ENCODE measurements at regions not wholly inside any gene's neighbourhood (a gene's known extent, or its start where the extent isn't known, plus 50 kb on each side); places are given as distances from the start of the nearest gene placed in this dataset.

GRCh38 chr2:186170693-186171092 is 315.4 kb upstream of the ZC3H15 start:
- TF ChIP-seq GATA3 (IDR thresholded peaks at IDR 0.05; ENCODE audit: low read depth, low read length): no peak
- no peak for TF ChIP-seq GATA2 (IDR thresholded peaks at IDR 0.05; ENCODE audit: low read depth, low read length)
